Muscle layer of colon (tissue), 2 donors: ENCODE measurements at regions not wholly inside any gene's neighbourhood (a gene's known extent, or its start where the extent isn't known, plus 50 kb on each side); places are given as distances from the start of the nearest gene placed in this dataset.

ENCODE experiments used
- H3K27ac ChIP-seq: one replicate; pipeline ENCODE4 v1.7.0; 2013; ENCODE audit warnings: low read depth, mild to moderate bottlenecking, low read length, moderate library complexity
- H3K27me3 ChIP-seq, 2 donors: one replicate each; pipeline ENCODE4 v1.7.0; 2013; ENCODE audit warnings: low read length in 2 of 2, mild to moderate bottlenecking in 2 of 2; ENCODE audit not compliant: insufficient read depth in 2 of 2, control insufficient read depth in 1 of 2
- H3K36me3 ChIP-seq: one replicate; pipeline ENCODE4 v1.7.0; 2013; ENCODE audit warnings: mild to moderate bottlenecking, low read length; ENCODE audit not compliant: insufficient read depth
- H3K4me1 ChIP-seq: one replicate; pipeline ENCODE4 v1.7.0; 2013; ENCODE audit warnings: mild to moderate bottlenecking, low read length; ENCODE audit not compliant: insufficient read depth
- H3K4me3 ChIP-seq, 2 donors: one replicate each; pipeline ENCODE4 v1.7.0; 2013; ENCODE audit warnings: low read length in 2 of 2, low read depth in 1 of 2, mild to moderate bottlenecking in 1 of 2, moderate library complexity in 1 of 2
- H3K9ac ChIP-seq: one replicate; pipeline ENCODE4 v1.7.0; 2013; ENCODE audit warnings: low read length
- H3K9me3 ChIP-seq: one replicate; pipeline ENCODE4 v1.7.0; 2013; ENCODE audit warnings: mild to moderate bottlenecking, low read length
- donor health status: abdominal sarcoma.
- donor health status: Adenocarcinoma of cecum.

DNA sequence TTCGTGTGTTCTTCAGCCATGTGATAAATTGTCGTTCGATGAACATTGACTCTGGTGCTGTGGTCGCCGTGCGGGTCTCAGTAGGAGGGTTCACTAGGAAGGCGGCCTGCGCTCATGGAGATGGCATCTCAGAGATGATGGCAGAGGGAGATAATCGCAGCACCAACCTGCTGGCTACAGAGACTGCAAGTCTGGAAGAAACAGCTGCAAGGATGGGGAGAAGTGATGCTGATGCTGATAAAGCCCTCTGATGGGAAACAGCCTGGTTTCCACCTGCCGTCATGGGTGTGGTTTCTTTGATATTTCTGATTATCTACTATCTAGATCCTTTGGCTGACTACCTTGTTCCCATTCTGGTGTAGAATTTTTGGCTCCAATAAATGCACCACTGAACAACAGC lies 130.5 kb upstream of the ANKRD30A start:
- H3K9ac ChIP-seq = no peak overlapping the region
- H3K27ac ChIP-seq = no peak overlapping the region
- no peak overlapping the region for H3K4me3 ChIP-seq
- H3K4me1 ChIP-seq = no peaks in the 10 kb centered on the region
- H3K27me3 ChIP-seq = no peaks in the 10 kb centered on the region
- no peaks in the 10 kb centered on the region for H3K36me3 ChIP-seq
- H3K9me3 ChIP-seq = no peaks in the 10 kb centered on the region

GRCh38 chr10:36989233-36989632 lies 136.2 kb upstream of the ANKRD30A start:
- Histone ChIP-seq H3K4me1 (no peaks in the 10 kb centered on the region), H3K9me3 (no peaks in the 10 kb centered on the region), H3K36me3 (no peaks in the 10 kb centered on the region), H3K4me3 (no peak overlapping the region), H3K27me3 (no peaks in the 10 kb centered on the region), H3K27ac (no peak overlapping the region), H3K9ac (no peak overlapping the region)

GRCh38 chr10:36946598-36946997 lies 178.8 kb upstream of the ANKRD30A start:
- H3K9ac ChIP-seq = no peak overlapping the region
- H3K4me3 ChIP-seq = no peak overlapping the region
- no peaks in the 10 kb centered on the region for H3K27me3 ChIP-seq
- H3K4me1 ChIP-seq = no peaks in the 10 kb centered on the region
- no peak overlapping the region for H3K27ac ChIP-seq
- H3K9me3 ChIP-seq = no peaks in the 10 kb centered on the region
- H3K36me3 ChIP-seq = no peaks in the 10 kb centered on the region

DNA sequence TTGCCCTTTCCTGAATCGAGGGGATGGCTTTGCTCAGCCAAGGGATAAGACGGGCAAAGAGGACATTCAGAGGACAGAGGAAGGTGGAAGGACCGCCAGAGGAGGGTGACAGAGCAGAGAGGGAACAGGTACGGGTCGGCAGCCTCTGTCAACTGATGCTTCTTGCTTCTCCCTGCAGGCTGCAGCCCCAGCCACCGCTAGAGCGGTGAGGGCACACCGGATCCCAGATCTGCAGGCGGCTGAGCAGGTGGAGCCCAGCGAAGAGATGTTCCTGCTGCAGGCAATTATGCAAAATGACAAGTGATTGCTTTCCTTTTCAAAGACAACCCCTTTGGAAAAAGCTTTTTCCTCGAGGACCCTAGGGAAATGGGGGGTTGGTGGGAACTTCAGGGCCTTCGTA lies 181.9 kb upstream of the ANKRD30A start:
- no peaks in the 10 kb centered on the region for H3K9me3 ChIP-seq
- no peak overlapping the region for H3K4me3 ChIP-seq
- no peaks in the 10 kb centered on the region for H3K4me1 ChIP-seq
- H3K27me3 ChIP-seq = no peaks in the 10 kb centered on the region
- no peak overlapping the region for H3K27ac ChIP-seq
- no peaks in the 10 kb centered on the region for H3K36me3 ChIP-seq
- no peak overlapping the region for H3K9ac ChIP-seq

- no peaks in the 10 kb centered on the region for H3K4me1 ChIP-seq
- no peaks in the 10 kb centered on the region for H3K36me3 ChIP-seq
- no peak overlapping the region for H3K27ac ChIP-seq
- no peaks in the 10 kb centered on the region for H3K27me3 ChIP-seq
- no peak overlapping the region for H3K9ac ChIP-seq
- H3K4me3 ChIP-seq = no peak overlapping the region
- H3K9me3 ChIP-seq = no peaks in the 10 kb centered on the region
Observed at GRCh38 chr10:36942616-36943015, 182.8 kb upstream of the ANKRD30A start.

DNA sequence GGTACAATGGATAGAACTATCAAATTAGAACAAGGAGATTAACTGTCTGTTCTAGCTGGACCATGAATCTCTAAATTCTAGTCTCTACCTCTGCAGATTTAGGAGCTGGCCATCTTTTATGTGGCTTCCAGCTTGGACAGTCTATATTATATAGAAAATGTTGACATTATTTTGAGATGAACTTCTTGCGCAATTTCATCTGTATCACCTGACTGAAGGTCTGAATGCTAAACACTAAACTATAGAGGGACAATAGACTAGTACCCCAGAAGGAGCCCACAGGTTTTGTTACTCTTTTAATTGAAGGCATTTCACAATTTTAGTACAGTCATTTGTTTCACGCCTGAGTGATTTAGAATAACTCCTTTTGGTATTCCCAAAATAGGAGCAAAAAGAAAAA lies 222.4 kb upstream of the ANKRD30A start:
- Histone ChIP-seq H3K27me3 (no peaks in the 10 kb centered on the region), H3K9ac (no peak overlapping the region), H3K27ac (no peak overlapping the region), H3K36me3 (no peaks in the 10 kb centered on the region), H3K4me3 (no peak overlapping the region), H3K4me1 (peaks cover 4% of the 10 kb centered on the region), H3K9me3 (no peaks in the 10 kb centered on the region)

DNA sequence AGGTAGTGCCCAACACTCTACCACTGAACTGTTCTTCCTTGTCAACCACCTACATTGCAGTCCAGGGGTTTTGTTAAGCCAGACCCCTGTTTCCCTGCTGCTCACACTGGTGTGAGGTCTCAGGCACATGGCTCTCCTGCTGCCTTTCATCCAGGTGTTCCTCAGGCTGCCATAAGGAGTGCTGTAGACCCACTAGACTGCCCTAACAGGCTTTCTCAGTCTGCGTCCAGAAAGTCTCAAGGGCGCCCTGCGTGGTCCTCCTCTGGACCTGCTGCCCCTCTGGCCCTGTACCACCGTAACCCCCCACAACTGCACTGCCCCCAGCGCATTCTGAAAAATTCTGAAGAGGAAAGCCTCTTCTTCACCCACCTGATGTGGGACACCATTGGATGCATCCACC lies 225.7 kb upstream of the ANKRD30A start:
- Histone ChIP-seq H3K27ac (no peak overlapping the region), H3K27me3 (no peaks in the 10 kb centered on the region), H3K4me3 (no peak overlapping the region), H3K9ac (no peak overlapping the region), H3K4me1 (peaks cover 4% of the 10 kb centered on the region), H3K36me3 (no peaks in the 10 kb centered on the region), H3K9me3 (no peaks in the 10 kb centered on the region)

- Histone ChIP-seq H3K9me3 (no peaks in the 10 kb centered on the region), H3K9ac (no peak overlapping the region), H3K27me3 (no peaks in the 10 kb centered on the region), H3K36me3 (no peaks in the 10 kb centered on the region), H3K4me1 (no peaks in the 10 kb centered on the region), H3K27ac (no peak overlapping the region), H3K4me3 (no peak overlapping the region)
Observed at GRCh38 chr10:36888925-36889573, 236.3 kb upstream of the ANKRD30A start.

DNA sequence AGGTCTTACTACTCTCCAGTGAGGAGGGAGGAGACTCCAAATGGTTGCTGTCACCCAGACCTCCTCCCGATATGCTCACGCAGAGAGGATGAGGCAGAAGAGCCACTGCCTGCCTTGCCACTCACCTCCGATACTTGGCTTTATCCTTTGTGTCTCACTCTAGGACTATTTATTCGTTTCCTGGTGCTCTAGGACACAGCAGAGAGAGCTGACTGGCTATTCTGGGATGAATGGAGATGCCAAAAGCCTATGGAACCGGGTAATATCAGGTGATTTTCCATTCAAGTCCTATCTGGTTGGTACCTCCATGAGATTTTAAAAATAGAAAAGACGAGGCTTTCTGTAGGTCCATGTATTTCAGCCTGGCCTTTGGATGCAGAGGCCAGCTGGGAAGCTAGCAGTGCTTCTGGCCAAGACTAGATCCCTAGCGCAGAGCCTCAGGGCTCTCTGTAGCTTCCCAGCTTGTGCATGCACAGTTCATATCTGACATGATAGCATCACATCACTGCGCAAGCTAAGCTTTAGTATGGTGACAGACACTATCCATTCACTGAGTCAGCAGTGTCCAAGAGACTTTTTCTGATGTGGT lies 239.0 kb upstream of the ANKRD30A start:
- H3K4me1 ChIP-seq = no peaks in the 10 kb centered on the region
- H3K27me3 ChIP-seq = no peaks in the 10 kb centered on the region
- no peaks in the 10 kb centered on the region for H3K36me3 ChIP-seq
- no peak overlapping the region for H3K4me3 ChIP-seq
- no peaks in the 10 kb centered on the region for H3K9me3 ChIP-seq
- H3K27ac ChIP-seq = no peak overlapping the region
- H3K9ac ChIP-seq = no peak overlapping the region

DNA sequence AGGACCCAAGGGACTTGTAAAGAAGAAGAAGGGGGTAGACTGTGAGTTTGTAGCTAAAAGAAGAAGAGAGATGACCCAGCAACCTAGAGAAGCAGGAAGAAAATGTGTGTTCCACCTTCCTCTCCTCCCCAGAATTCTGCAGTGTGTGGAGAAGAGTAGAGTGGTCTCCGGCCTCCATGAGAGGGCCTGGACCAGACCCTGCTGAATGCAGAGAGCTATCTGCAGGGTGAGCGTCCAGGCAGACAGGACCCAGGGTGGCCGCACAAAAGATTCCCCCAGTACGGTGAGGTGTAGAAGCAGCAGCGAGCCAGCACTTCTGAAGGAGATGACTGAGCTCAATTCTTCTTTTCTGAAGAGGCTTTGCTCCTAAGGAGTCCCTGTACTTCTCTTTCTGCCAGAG lies 239.7 kb upstream of the ANKRD30A start:
- no peak overlapping the region for H3K4me3 ChIP-seq
- no peak overlapping the region for H3K27ac ChIP-seq
- H3K9me3 ChIP-seq = no peaks in the 10 kb centered on the region
- no peak overlapping the region for H3K9ac ChIP-seq
- no peaks in the 10 kb centered on the region for H3K4me1 ChIP-seq
- H3K36me3 ChIP-seq = no peaks in the 10 kb centered on the region
- H3K27me3 ChIP-seq = no peaks in the 10 kb centered on the region

- Histone ChIP-seq H3K27me3 (no peaks in the 10 kb centered on the region), H3K4me3 (no peak overlapping the region), H3K9ac (no peak overlapping the region), H3K4me1 (no peaks in the 10 kb centered on the region), H3K27ac (no peak overlapping the region), H3K9me3 (no peaks in the 10 kb centered on the region), H3K36me3 (no peaks in the 10 kb centered on the region)
Observed at GRCh38 chr10:36882781-36883180, 242.6 kb upstream of the ANKRD30A start.

DNA sequence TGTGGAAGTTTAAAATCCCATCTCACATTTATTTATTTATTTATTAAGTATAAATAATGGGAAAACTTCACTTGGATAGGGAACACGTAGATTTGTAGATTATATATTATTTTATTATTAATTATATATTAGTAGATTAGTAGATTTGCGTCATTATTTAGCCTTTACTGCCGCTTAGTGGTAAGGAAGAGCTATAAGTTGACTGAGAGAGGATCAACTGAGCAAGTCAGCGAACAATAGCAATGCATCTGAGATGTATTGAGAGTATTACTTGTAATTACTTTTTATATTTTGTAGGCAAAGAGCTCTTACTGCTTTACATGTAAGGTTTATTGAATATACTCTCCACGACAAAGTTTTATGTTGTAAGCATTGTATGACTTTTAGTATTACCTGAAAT lies 244.5 kb upstream of the ANKRD30A start:
- H3K9ac ChIP-seq = no peak overlapping the region
- H3K9me3 ChIP-seq = no peaks in the 10 kb centered on the region
- H3K4me1 ChIP-seq = no peaks in the 10 kb centered on the region
- no peaks in the 10 kb centered on the region for H3K27me3 ChIP-seq
- H3K27ac ChIP-seq = no peak overlapping the region
- no peaks in the 10 kb centered on the region for H3K36me3 ChIP-seq
- H3K4me3 ChIP-seq = no peak overlapping the region
